Endothelial cell of umbilical vein (primary cell): ENCODE measurements at regions not wholly inside any gene's neighbourhood (a gene's known extent, or its start where the extent isn't known, plus 50 kb on each side); places are given as distances from the start of the nearest gene placed in this dataset.

Source experiments
- CTCF ChIP-seq, 2 donors: IDR thresholded peaks; 1 replicate in 1 of 2; 2 replicates in 1 of 2; pipeline ENCODE4 v1.5.1; 2011; ENCODE audit warnings: low read length in 2 of 2, mild to moderate bottlenecking in 2 of 2, moderate library complexity in 2 of 2, control low read depth in 1 of 2, inconsistent platforms in 1 of 2, low read depth in 1 of 2; ENCODE audit not compliant: insufficient read depth in 1 of 2; ENCODE audit errors: extremely low read depth in 1 of 2
- MAX ChIP-seq: IDR thresholded peaks from 2 replicates; pipeline ENCODE4 v1.6.1; 2011; ENCODE audit not compliant: insufficient read depth, insufficient read length
- POLR2A ChIP-seq: IDR thresholded peaks from 2 replicates; pipeline ENCODE4 v1.6.1; 2012; ENCODE audit warnings: low read depth, mild to moderate bottlenecking, control low read depth, low read length
- POLR2AphosphoS5 ChIP-seq: IDR thresholded peaks from 2 replicates; pipeline ENCODE4 v1.6.1; 2012; ENCODE audit warnings: low read depth, mild to moderate bottlenecking, control low read depth, low read length, moderate library complexity; ENCODE audit not compliant: insufficient read depth

DNA sequence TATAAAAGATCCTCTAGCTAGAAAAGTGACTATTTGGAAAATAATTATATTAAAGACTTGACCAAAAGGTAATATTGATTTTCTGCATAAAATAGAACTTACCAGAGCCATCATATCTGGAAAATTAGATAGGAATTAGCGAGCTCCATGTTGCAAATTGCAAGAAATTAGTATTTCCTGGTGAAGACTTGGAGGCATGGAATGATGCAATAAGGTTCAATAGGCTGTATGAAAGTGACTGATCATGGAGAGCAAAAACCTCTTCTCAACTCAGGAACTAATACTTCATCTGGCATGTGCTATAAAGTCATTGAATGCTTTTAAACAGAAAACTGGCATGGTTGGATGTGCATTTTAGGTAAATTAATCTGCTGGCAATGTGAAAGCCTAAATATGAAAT lies 66.3 kb upstream of the UFM1 start:
- TF ChIP-seq POLR2AphosphoS5 (no peak), CTCF (IDR thresholded peaks at IDR 0.05; ENCODE audit: extremely low read depth in 1 of 2, insufficient read depth in 1 of 2, low read depth in 1 of 2, low read length in 2 of 2) (no peak), MAX (no peak), POLR2A (no peak)
